Astrocyte (in vitro differentiated cells and primary cell): ENCODE measurements at regions not wholly inside any gene's neighbourhood (a gene's known extent, or its start where the extent isn't known, plus 50 kb on each side); places are given as distances from the start of the nearest gene placed in this dataset.
"Not testable (repeated sequence)": the region's sequence is repeated elsewhere in the genome, so short reads cannot be mapped to it uniquely, and the experiment has no call there.

Experiments
- DNase-seq: peaks from one replicate; pipeline ENCODE4 v3.0.0-alpha.2; 2010; ENCODE audit warnings: low read depth
- FAIRE-seq: peaks from 2 replicates; lab custom pipeline; 2011; peaks lifted over from hg19 to GRCh38; lab: Jason Lieb, UNC
- H2AFZ ChIP-seq: 2 replicates; pipeline ENCODE4 v1.6.0; 2012; ENCODE audit warnings: low read depth, low read length, inconsistent platforms
- H3K27ac ChIP-seq: 2 replicates; pipeline ENCODE4 v1.5.1; 2011; ENCODE audit warnings: low read depth, low read length, inconsistent platforms
- H3K27me3 ChIP-seq: 2 replicates; pipeline ENCODE4 v1.6.0; 2011; ENCODE audit warnings: low read length, inconsistent platforms; ENCODE audit not compliant: insufficient read depth
- H3K36me3 ChIP-seq: 2 replicates; pipeline ENCODE4 v1.5.1; 2011; ENCODE audit warnings: low read length, inconsistent platforms; ENCODE audit not compliant: insufficient read depth
- H3K4me1 ChIP-seq: 2 replicates; pipeline ENCODE4 v1.5.1; 2011; ENCODE audit warnings: low read length, inconsistent platforms; ENCODE audit not compliant: insufficient read depth
- H3K4me2 ChIP-seq: 2 replicates; pipeline ENCODE4 v1.6.0; 2012; ENCODE audit warnings: low read length, inconsistent platforms
- H3K4me3 ChIP-seq: 2 replicates; pipeline ENCODE4 v1.5.1; 2011; ENCODE audit warnings: low read depth, mild to moderate bottlenecking, low read length, inconsistent platforms; ENCODE audit not compliant: insufficient read depth
- H3K79me2 ChIP-seq: 2 replicates; pipeline ENCODE4 v1.6.0; 2012; ENCODE audit warnings: mild to moderate bottlenecking, low read length, inconsistent platforms; ENCODE audit not compliant: insufficient read depth
- H3K9ac ChIP-seq: 2 replicates; pipeline ENCODE4 v1.6.0; 2012; ENCODE audit warnings: mild to moderate bottlenecking, low read length, inconsistent platforms
- H3K9me3 ChIP-seq: 2 replicates; pipeline ENCODE4 v1.5.1; 2012; ENCODE audit warnings: low read depth, mild to moderate bottlenecking, low read length, inconsistent platforms; ENCODE audit not compliant: insufficient read depth
- H4K20me1 ChIP-seq: 2 replicates; pipeline ENCODE4 v1.6.0; 2012; ENCODE audit warnings: low read length, inconsistent platforms; ENCODE audit not compliant: insufficient read depth
- H3K27ac Mint-ChIP-seq: one replicate; pipeline ENCODE4 v1.8.0; 2021; ENCODE audit warnings: mild to moderate bottlenecking, mixed read lengths; ENCODE audit not compliant: unreplicated experiment
- H3K27me3 Mint-ChIP-seq: one replicate; pipeline ENCODE4 v1.8.0; 2021; ENCODE audit warnings: low read depth, mixed read lengths; ENCODE audit not compliant: unreplicated experiment
- H3K36me3 Mint-ChIP-seq: one replicate; pipeline ENCODE4 v1.8.0; 2021; ENCODE audit warnings: low read depth, mixed read lengths; ENCODE audit not compliant: unreplicated experiment
- H3K4me1 Mint-ChIP-seq: one replicate; pipeline ENCODE4 v1.8.0; 2021; ENCODE audit warnings: low read depth, mixed read lengths; ENCODE audit not compliant: unreplicated experiment
- H3K4me3 Mint-ChIP-seq: one replicate; pipeline ENCODE4 v1.8.0; 2021; ENCODE audit warnings: mild to moderate bottlenecking, moderate library complexity, mixed read lengths; ENCODE audit not compliant: unreplicated experiment
- H3K9me3 Mint-ChIP-seq: one replicate; pipeline ENCODE4 v1.8.0; 2021; ENCODE audit warnings: mild to moderate bottlenecking, mixed read lengths; ENCODE audit not compliant: unreplicated experiment
- EZH2 ChIP-seq: IDR thresholded peaks from 2 replicates; pipeline ENCODE4 v1.6.1; 2012; ENCODE audit warnings: mild to moderate bottlenecking, low read length, inconsistent platforms; ENCODE audit not compliant: insufficient read depth
- TF ChIP-seq, protein P1 (sequence below): IDR thresholded peaks from 2 replicates; pipeline ENCODE4 v1.5.1; 2011; ENCODE audit warnings: low read depth, mild to moderate bottlenecking, inconsistent platforms, low read length, moderate library complexity; ENCODE audit not compliant: insufficient read depth

DNA sequence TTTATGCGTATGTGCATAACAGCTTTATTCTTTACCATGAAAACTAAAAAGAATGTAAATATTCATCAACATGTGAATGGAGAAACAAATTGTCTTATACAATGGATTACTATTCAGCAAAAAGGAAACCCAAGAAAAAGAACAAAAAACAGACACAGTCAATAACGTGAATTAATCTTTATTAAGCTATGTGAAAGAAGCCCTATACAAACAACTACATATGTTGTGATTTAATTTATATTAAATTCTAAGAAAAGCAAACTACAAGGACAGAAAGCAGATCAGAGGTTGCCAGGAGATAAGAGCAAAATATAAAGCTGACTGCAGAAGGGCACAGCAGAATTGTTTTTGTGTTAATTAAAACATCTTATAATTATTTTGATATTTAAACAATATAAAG, 756.4 kb upstream of the MBL2 start:
- Histone ChIP-seq H3K4me2 (no peak overlapping the region), H3K4me3 (no peak overlapping the region), H3K27ac (no peak overlapping the region), H4K20me1 (no peaks in the 10 kb centered on the region), H3K9me3 (no peaks in the 10 kb centered on the region), H3K4me1 (no peaks in the 10 kb centered on the region), H3K9ac (no peak overlapping the region), H2AFZ (no peak overlapping the region), H3K27me3 (no peaks in the 10 kb centered on the region), H3K36me3 (no peaks in the 10 kb centered on the region), H3K79me2 (no peaks in the 10 kb centered on the region)
- Mint-ChIP-seq H3K27ac (no peak overlapping the region), H3K4me1 (no peaks in the 10 kb centered on the region), H3K36me3 (no peaks in the 10 kb centered on the region), H3K4me3 (no peak overlapping the region), H3K27me3 (no peaks in the 10 kb centered on the region), H3K9me3 (peaks cover 2% of the 10 kb centered on the region)
- FAIRE-seq: no peak
- TF ChIP-seq EZH2: no peak
- TF ChIP-seq, protein P1, sequence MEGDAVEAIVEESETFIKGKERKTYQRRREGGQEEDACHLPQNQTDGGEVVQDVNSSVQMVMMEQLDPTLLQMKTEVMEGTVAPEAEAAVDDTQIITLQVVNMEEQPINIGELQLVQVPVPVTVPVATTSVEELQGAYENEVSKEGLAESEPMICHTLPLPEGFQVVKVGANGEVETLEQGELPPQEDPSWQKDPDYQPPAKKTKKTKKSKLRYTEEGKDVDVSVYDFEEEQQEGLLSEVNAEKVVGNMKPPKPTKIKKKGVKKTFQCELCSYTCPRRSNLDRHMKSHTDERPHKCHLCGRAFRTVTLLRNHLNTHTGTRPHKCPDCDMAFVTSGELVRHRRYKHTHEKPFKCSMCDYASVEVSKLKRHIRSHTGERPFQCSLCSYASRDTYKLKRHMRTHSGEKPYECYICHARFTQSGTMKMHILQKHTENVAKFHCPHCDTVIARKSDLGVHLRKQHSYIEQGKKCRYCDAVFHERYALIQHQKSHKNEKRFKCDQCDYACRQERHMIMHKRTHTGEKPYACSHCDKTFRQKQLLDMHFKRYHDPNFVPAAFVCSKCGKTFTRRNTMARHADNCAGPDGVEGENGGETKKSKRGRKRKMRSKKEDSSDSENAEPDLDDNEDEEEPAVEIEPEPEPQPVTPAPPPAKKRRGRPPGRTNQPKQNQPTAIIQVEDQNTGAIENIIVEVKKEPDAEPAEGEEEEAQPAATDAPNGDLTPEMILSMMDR: no peak
- no peak for DNase-seq

DNA sequence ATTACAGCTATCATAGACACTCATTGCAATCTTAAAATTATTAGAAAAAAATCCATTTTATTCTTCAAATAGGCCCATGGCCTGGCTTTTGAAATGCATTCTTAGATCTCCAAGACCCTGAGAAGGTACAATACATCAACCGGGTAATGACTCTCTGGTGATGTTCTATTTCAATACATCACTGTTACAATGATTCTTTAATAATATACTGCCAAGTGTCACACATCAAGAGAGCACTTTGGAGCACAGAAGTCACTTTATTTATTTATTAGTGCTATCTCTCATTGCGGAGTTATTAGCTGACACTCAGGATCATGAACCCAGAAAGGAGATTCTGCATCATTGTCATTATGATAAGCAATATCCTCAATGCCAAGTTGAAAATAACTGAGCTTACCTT, 748.5 kb upstream of the MBL2 start:
- H3K4me1 ChIP-seq: no peaks in the 10 kb centered on the region
- H3K4me2 ChIP-seq: no peak overlapping the region
- H3K9me3 Mint-ChIP-seq: peaks cover 5% of the 10 kb centered on the region
- no peak overlapping the region for H3K27ac ChIP-seq
- no peaks in the 10 kb centered on the region for H3K27me3 Mint-ChIP-seq
- H3K79me2 ChIP-seq: no peaks in the 10 kb centered on the region
- no peaks in the 10 kb centered on the region for H3K4me1 Mint-ChIP-seq
- no peak overlapping the region for H2AFZ ChIP-seq
- H3K36me3 ChIP-seq: no peaks in the 10 kb centered on the region
- no peak overlapping the region for H3K4me3 Mint-ChIP-seq
- H3K4me3 ChIP-seq: no peak overlapping the region
- no peaks in the 10 kb centered on the region for H4K20me1 ChIP-seq
- no peaks in the 10 kb centered on the region for H3K9me3 ChIP-seq
- H3K27me3 ChIP-seq: no peaks in the 10 kb centered on the region
- no peak overlapping the region for H3K9ac ChIP-seq
- FAIRE-seq: no peak
- DNase-seq: no peak
- H3K36me3 Mint-ChIP-seq: no peaks in the 10 kb centered on the region
- no peak overlapping the region for H3K27ac Mint-ChIP-seq
- no peak for TF ChIP-seq EZH2

DNA sequence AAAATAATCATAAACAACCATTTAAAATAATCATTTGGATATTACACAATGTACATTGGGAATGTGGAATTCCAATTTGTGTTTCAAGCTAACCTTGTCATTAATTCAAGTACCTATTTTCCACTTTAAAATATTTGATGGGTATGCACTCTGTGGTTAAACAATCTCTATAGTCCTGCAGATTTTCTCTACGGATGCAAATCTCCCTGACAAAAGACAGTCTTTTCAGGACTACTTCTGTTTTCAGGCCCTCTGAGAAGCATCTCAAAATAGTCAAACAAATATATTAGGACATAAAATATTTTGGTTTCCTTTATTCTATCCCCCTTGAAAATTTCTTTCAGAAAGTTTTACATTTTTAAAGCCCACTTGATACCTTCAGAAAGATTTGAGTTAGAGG, 735.6 kb upstream of the MBL2 start:
- no peaks in the 10 kb centered on the region for H4K20me1 ChIP-seq
- Mint-ChIP-seq H3K36me3 (no peaks in the 10 kb centered on the region), H3K27me3 (no peaks in the 10 kb centered on the region), H3K4me3 (no peak overlapping the region), H3K4me1 (no peaks in the 10 kb centered on the region), H3K27ac (no peak overlapping the region), H3K9me3 (no peaks in the 10 kb centered on the region)
- no peak for DNase-seq
- TF ChIP-seq, protein P1: no peak
- TF ChIP-seq EZH2: no peak
- H3K36me3 ChIP-seq: no peaks in the 10 kb centered on the region
- H3K27me3 ChIP-seq: no peaks in the 10 kb centered on the region
- no peaks in the 10 kb centered on the region for H3K9me3 ChIP-seq
- no peak overlapping the region for H3K4me2 ChIP-seq
- H3K9ac ChIP-seq: no peak overlapping the region
- H3K4me1 ChIP-seq: no peaks in the 10 kb centered on the region
- FAIRE-seq: no peak
- H3K27ac ChIP-seq: no peak overlapping the region
- no peak overlapping the region for H3K4me3 ChIP-seq
- no peaks in the 10 kb centered on the region for H3K79me2 ChIP-seq
- H2AFZ ChIP-seq: no peak overlapping the region

DNA sequence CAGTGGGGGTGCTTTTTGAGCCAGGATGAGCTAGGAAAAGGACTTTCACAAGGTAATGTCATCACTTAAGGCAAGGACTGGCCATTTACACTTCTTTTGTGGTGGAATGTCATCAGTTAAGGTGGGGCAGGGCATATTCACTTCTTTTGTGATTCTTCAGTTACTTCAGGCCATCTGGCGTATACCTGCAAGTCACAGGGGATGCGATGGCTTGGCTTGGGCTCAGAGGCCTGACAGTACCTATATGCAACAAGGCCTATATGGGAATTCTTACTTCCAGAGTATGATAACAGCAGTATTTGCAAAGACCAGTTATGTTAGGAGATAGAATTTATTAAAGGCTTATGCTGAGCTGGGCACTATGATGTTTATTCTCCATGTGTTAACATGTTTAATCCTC, 731.9 kb upstream of the MBL2 start:
- not testable (repeated sequence) for H3K27ac ChIP-seq, H3K79me2 ChIP-seq, H3K36me3 ChIP-seq, H3K9me3 Mint-ChIP-seq, H3K27me3 Mint-ChIP-seq, H3K4me3 ChIP-seq, H3K27ac Mint-ChIP-seq, H3K4me1 Mint-ChIP-seq, H3K4me3 Mint-ChIP-seq, H3K9me3 ChIP-seq, H3K27me3 ChIP-seq, H3K36me3 Mint-ChIP-seq, H3K4me1 ChIP-seq, H4K20me1 ChIP-seq, FAIRE-seq, H3K9ac ChIP-seq, H3K4me2 ChIP-seq, DNase-seq, H2AFZ ChIP-seq
